NB4 (cell line): ENCODE measurements at regions not wholly inside any gene's neighbourhood (a gene's known extent, or its start where the extent isn't known, plus 50 kb on each side); places are given as distances from the start of the nearest gene placed in this dataset.
"Not testable (repeated sequence)": the region's sequence is repeated elsewhere in the genome, so short reads cannot be mapped to it uniquely, and the experiment has no call there.

ENCODE experiments used
- DNase-seq: peaks from one replicate; pipeline ENCODE4 v3.0.0; 2010; ENCODE audit warnings: low read depth
- H3K4me3 ChIP-seq: one replicate; pipeline ENCODE4 v1.5.1; 2011; ENCODE audit warnings: mild to moderate bottlenecking, low read depth, low read length, moderate library complexity
- CTCF ChIP-seq: IDR thresholded peaks from one replicate; pipeline ENCODE4 v1.5.1; 2012; ENCODE audit warnings: low read depth, low read length
- MAX ChIP-seq: IDR thresholded peaks from 2 replicates; pipeline ENCODE4 v1.6.1; 2011; ENCODE audit warnings: low read depth, low read length
- MYC ChIP-seq: IDR thresholded peaks from 2 replicates; pipeline ENCODE4 v1.6.1; 2011; ENCODE audit warnings: low read depth, low read length
- POLR2A ChIP-seq: IDR thresholded peaks from 2 replicates; pipeline ENCODE4 v1.6.1; 2011; ENCODE audit warnings: mild to moderate bottlenecking; ENCODE audit not compliant: insufficient read length; ENCODE audit errors: extremely low read depth

GRCh38 chr6:157727629-157728182 lies 95.3 kb upstream of the SNX9 start:
- TF ChIP-seq MYC (no peak), CTCF (no peak)
- no peak overlapping the region for H3K4me3 ChIP-seq

GRCh38 chr6:157728183-157728881 lies 94.7 kb upstream of the SNX9 start:
- H3K4me3 ChIP-seq, result no peak overlapping the region
- DNase-seq, result no peak
- TF ChIP-seq CTCF (no peak), MAX (no peak), MYC (no peak), POLR2A (no peak)

More at GRCh38 chr6:157727629-157728182, 95.3 kb upstream of the SNX9 start:
- no peak for DNase-seq

GRCh38 chr6:157731221-157731620 lies 91.8 kb upstream of the SNX9 start:
- DNase-seq, result no peak
- no peak overlapping the region for H3K4me3 ChIP-seq
- no peak for TF ChIP-seq CTCF

- no peak overlapping the region for H3K4me3 ChIP-seq
- no peak for DNase-seq
- no peak for TF ChIP-seq MYC
- no peak for TF ChIP-seq POLR2A
- no peak for TF ChIP-seq MAX
- TF ChIP-seq CTCF, result no peak
These were observed 91.0 kb upstream of the SNX9 start for GRCh38 chr6:157732007-157732406.

GRCh38 chr6:157732416-157733161 lies 90.5 kb upstream of the SNX9 start:
- no peak for DNase-seq
- H3K4me3 ChIP-seq, result no peak overlapping the region
- TF ChIP-seq MYC (no peak), POLR2A (no peak), MAX (no peak), CTCF (no peak)

- not testable (repeated sequence) for DNase-seq, H3K4me3 ChIP-seq
These were observed 86.5 kb upstream of the SNX9 start for GRCh38 chr6:157736555-157736954.
